GM20431 (cell line): ENCODE measurements at regions not wholly inside any gene's neighbourhood (a gene's known extent, or its start where the extent isn't known, plus 50 kb on each side); places are given as distances from the start of the nearest gene placed in this dataset.

Experiments used
- in situ Hi-C: fragments of 300-500 bp; cut with MseI, MboI; formaldehyde crosslinking; loops from one replicate; pipeline ENCODE4 v1.15.0; 2020; ENCODE audit warnings: low sequenced_read_pairs; ENCODE audit not compliant: unreplicated experiment

DNA sequence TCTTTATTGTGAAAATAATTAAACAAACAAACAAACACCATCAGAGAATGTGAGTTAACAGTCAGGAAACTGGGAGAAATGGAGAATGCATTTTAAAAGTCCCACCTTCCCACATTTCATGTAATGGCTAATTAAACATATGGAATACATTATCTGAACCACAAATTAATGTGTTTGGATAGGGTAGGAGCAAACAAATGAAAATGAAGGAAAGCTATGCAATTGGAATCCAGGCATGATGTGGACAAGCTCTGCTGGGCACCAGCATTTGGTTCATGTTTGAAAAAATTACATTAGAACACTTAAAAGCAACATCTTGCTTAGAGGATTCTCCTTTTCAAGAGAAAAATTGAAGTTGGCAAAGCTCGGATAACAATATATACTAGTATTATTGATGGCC, 628.1 kb downstream of the LMO4 start:
- in situ Hi-C loops, result loop anchor here (10.0 to 25.0 kb wide), 2 partner anchors 642 to 819 kb away; no protein-coding TSS in a partner anchor

DNA sequence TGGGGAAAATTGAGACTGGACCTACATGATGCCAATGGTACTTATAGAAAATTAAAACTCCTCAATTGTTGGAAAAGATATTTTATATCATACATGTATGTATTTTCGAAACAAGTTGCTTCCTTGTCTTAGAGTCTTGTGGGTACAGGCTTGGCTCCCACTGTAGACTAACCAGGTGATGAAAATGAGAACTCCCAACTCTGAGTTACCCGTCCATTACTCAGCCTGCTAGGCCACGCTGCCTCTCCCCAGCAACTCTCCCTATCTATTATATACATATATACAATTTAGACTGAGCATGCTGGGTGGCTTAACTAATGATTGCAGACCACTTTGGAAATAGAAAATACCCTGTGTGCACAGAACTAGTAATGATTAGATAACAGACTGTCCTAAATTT, 628.7 kb downstream of the LMO4 start:
- in situ Hi-C loops, result loop anchor here (10.0 to 25.0 kb wide), 2 partner anchors 643 to 820 kb away; no protein-coding TSS in a partner anchor

DNA sequence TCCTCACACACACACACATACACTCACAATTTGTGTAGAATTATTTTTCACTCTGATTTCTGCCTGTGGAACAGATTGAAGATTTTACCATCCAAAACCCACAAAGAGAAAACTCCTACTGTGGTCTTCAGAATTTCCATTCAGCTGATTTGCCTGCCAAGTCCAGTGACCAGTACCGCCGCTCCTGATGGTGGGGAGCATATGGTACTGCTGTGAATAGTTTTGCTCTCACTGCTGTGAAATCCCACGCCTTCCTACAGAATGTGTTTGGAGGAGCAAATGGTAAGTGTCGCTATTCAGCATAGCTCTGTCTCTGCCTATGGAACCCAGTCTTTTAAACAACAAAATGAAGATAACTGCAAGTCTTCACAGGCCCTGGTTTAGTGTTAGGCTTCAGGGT, 629.5 kb downstream of the LMO4 start:
- in situ Hi-C loops, result loop anchor here (10.0 to 25.0 kb wide), 2 partner anchors 643 to 821 kb away; no protein-coding TSS in a partner anchor

DNA sequence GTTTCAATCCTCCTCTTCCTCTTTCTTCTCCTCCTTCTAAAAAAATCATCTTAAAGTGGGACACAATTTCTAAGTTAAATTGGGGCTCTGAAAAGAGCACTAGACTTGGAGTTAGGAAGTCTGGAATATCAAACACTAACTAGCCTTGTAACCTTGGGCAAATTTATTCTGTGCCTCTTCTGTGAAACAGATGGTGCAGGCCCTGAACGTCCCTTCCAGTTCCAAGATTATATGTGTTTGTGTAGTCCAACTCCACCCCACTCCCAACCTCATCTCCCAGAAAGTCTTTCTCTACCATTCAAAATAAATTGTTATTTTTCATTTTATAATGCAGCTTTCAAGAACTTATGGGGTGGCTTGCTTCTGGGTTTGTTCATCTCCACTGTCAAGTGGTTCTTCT, 630.0 kb downstream of the LMO4 start:
- in situ Hi-C loops, result loop anchor here (10.0 to 25.0 kb wide), 2 partner anchors 644 to 821 kb away; no protein-coding TSS in a partner anchor

DNA sequence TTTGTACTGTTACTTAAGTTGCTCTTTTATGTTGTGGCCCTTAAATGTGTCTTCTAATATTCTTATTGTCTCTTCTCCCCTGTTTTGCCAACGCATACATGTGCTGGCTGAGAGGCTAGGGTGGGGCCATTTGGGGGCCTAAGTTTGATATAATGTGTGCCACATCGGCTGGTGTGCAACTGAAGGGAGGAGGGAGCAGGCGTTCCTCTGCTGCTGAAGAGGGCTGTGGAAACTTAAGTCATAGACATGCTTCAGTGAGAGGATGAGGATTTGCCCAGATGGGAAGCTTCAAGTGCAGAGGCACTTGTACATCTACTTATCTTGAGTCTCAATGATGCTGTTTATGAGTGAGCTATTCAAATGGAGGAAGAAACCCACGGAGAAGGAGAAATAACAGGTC, 630.6 kb downstream of the LMO4 start:
- in situ Hi-C loops, result loop anchor here (10.0 to 25.0 kb wide), 2 partner anchors 644 to 822 kb away; no protein-coding TSS in a partner anchor

DNA sequence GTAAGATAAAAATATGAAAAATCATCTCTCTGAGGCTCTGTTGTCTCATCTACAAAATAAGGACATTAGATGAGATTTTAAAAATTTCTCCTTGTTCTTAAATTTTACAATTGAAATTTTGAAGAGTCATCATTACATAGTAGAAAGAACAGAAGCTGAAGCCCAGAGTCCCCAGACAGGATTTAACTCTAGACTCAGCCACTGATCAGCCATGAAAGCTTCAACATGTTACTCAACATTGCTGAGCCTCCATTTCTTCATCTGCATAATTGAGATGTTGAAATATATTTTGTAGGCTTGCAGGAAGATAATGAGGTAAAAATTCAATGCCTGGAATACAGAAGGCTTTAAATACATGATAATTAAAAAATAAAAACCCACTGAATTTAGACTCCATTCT, 633.3 kb downstream of the LMO4 start:
- in situ Hi-C loops, result loop anchor here (25.0 kb wide), 1 partner anchor 825 kb away; no protein-coding TSS in a partner anchor

DNA sequence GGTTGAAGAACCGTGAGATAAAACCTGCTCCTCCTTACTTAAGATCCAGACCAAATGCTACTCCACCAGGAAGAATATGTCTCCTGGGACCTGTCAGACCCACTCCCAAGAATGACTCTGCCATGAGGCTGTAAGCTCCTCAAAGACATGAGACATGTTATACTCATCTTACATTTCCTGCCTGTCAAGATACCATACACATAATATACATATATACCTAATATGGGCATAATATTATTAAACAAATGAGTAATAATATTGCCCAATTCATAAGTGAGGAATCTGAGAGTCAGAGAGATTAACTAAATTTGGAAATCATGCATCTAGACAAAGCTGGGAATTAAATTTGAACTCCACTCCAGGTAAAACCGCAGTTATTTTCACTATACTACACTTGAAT, 634.9 kb downstream of the LMO4 start:
- in situ Hi-C loops, result loop anchor here (25.0 kb wide), 1 partner anchor 826 kb away; no protein-coding TSS in a partner anchor

DNA sequence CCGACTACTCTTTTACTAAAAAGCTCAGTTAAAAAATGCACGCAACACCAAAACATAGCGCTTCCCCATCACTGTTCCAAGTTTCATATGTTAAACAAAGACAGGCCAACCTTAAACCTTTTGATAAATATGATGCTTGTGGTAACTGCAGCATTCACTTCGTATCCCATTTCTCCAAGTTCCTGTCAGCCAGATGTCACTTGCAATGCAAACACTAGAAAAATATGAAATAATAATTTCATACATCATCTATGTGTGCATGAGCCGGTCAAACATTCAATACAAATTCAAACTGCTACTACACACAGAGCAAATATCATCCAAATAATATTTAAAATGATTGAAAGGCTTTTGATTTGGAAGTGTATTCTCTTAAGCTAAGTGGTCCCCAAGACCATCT, 636.5 kb downstream of the LMO4 start:
- in situ Hi-C loops, result loop anchor here (25.0 kb wide), 1 partner anchor 828 kb away; no protein-coding TSS in a partner anchor

DNA sequence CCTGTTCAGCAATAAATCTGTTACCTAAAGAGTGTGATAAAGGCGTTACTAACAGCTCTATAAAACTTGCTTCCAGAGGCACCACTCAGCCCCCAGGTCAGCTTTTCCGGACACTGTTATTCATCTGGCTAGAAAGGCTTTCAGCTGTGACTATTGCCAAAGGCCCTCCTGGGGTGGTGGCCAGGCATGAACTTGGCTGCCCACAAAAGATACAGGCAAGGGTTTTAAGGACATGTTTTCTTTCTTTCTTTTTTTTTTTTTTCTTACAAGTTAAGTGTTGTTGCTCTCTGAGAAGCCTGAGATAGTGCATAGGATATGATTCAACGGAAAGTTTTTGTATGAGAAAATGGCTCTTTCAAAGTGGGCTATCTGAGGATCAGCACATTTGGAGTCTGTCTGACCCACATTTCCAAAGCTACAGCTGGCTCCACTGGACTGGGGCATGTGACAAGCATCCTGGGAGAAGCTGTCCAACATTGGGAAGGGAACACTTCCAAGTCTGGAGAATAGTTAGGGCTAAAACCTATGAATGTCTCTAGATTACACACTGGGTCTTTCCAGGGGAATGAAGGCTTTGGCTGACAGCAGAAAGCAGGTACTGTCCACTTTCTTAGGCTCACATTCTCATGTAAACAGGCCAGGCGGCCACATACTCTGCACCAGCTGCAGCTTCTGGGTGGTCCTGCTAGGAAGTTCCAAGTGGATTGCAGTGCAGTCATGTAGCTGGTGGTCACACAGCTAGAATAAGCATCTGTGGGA, 639.7 kb downstream of the LMO4 start:
- in situ Hi-C loops, result loop anchor here (25.0 kb wide), 1 partner anchor 831 kb away; no protein-coding TSS in a partner anchor

DNA sequence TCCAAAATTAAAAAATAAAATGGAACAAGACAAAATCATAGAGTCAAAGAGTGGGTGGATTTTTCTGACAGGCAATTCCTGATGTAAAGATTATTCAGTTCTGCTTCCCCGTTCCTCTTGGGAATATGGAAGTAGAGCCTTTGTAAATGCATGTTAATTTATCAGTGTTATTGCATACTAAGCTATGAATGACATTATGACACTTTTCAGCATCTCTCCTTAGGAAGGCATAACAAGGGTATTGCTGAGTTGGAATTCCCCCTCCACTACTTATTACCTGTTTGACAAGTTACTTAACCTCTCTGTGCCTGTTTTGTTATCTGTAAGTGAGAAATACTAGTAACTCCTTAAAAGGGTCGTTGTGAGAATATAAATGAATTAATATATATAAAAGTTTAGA, 640.4 kb downstream of the LMO4 start:
- in situ Hi-C loops, result loop anchor here (25.0 kb wide), 1 partner anchor 832 kb away; no protein-coding TSS in a partner anchor

DNA sequence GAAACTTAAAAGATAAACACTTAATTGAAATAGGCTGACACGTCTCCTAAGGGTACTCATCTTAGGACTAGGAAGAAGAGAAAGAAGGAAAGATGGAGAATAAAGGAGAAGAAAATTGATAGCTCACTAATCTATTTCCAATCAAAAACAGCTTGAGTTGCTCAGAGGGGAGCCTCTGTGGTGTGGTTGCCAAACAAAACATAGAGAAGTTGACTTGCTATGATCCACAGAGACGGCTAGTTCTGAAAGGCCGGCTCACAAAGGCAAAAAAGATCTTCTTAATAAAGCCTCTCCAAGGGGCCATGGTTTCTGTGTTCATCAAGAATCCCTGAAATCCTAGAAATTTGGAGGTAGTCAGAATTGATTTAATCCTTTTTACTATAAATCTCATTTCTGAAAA, 644.1 kb downstream of the LMO4 start:
- in situ Hi-C loops, result loop anchor here (25.0 kb wide), 1 partner anchor 836 kb away; no protein-coding TSS in a partner anchor

DNA sequence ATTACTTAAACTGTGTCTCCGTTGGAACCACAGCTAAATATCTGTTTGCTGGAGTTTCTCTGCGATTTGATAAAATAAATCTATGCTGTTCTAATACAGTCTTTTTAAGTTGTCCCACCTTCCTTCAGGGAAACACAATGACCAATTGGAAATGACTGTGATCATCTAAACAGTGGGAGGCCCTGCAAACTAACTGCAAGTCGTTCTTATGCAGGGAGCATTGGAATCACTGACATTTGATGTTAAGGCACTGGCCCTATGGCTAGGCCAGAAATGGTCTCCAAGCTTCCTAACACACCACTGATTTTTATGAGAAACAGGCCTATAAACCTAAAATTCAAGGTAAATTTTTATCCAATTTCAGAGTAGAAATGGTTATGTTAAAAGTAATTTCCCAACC, 645.2 kb downstream of the LMO4 start:
- in situ Hi-C loops, result loop anchor here (25.0 kb wide), 1 partner anchor 837 kb away; no protein-coding TSS in a partner anchor

DNA sequence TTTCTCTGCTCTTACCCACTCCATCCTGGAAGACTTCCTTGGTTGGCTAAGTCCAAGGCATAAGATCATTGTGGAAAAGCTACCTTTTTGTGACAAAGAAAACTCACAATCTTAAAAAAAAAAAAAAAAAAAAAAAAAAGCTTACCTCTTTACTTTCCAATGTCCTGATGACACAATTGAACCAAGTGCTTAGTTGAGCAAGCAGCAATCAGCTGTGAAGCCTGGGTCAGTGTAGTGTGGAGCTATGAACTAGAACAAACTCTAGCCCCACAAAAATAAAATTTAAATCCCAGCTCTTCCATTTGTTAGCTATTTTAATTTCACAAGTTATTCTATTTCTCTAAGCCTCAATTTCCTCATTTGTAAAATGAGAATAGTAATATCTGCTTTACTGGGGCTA, 647.6 kb downstream of the LMO4 start:
- in situ Hi-C loops, result no loop called here

DNA sequence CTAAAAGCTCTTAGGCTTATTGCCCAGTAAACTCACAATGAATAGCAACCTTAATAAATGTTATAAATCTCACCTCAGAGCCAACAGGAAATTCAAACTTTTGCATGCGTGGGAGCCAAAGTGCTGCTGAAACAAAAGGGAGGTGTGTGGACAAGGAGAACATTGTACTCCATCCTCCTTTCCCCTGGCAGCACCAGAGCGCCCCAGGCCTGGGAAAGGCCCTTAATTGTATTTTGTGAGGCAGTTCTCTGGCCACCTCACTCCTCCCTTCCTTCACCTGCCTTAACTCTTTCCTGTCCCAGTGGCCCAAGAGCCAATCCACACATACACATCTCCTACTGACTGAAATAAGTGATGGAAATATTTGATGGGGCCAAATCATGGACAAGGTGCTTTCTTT, 648.5 kb downstream of the LMO4 start:
- in situ Hi-C loops, result no loop called here

DNA sequence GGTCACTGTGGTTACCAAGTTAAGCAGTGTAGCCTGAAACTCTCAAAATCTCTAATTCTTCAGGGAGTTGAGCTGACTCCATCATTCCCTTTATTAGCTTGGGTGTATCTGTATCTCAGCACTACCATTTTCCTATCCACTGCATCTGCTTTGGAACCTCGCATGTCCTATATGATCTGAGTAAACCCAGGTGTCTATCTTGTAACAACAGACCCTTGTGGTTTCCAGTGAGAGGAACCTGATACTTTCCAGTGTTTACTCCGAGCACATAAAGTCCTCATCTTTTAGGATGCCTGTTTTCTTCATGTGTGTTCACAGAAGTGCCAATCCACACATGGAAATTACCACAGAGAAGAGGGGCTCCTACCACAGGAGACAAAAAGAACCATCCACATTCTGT, 650.4 kb downstream of the LMO4 start:
- in situ Hi-C loops, result no loop called here

DNA sequence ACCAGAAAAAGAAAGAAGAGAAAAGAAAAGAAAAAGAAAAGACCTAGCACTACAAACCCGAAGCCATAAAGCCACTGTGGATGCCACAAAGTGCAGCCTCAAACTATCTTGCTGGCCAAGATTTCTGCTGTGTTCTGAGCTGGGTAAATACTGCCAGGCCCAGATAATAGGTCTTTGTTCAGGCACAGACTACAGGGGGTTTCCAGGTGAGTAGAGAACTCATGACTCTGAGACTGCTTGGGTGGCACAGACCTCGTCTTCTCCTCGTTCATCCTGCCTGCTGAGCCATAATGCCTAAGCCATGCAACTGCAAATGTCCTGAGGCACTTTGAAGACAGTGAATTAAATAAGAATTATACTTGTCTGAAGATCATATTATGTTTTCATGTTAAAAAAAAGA, 651.8 kb downstream of the LMO4 start:
- in situ Hi-C loops, result no loop called here

DNA sequence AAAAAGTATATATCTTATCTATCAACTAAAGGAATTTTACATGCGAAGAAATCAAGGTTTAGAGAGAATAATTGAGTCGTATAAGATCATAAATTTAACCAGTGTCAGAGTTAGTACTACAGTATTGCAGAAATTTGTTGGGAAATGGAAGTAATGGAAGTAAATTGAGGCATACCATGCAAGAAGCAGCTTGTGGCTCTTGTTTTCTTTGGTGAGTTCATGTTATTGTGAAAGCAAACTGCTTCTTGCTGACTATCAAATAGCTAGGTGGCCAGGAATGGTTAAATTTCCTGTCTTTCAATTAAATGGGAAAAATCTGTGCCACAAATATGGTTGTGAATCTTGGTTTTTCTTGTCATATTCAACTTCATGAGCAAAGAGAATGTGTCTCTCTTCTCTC, 652.7 kb downstream of the LMO4 start:
- in situ Hi-C loops, result no loop called here

DNA sequence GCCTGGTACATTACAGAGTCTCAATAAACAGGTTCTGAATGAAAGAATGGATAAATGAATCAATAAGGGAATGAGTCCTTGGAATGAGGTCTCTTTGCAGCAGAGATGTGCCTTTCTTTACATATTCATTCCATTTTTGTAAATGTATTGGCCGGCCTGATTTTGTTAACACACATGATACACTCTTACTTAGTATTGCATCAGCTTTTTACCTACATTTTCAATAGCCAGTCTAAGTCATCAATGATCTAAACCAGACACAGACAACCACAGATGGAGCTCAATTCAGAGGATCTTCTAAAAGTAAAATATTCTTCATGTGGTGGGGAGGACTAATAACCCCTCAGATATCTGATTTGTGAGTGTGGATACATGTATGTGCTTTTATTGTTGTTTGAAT, 653.1 kb downstream of the LMO4 start:
- in situ Hi-C loops, result no loop called here

DNA sequence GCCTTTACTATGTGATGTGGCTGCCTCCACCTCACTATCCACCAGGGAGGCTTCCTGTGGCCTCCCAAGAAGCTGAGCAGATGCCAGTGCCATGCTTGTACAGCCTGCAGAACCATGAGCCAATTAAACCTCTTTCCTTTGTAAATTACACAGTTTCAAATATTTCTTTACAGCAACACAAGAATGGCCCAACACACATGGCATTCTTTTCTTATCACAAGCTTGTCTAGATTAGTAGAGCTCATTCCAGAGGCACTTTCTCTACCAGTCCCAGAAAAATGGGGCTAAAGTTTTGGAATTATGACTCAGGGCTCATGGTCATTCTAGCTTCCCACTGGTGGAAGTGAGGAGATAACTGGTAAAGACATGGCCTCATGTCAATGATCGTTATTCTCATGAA, 655.2 kb downstream of the LMO4 start:
- in situ Hi-C loops, result no loop called here

DNA sequence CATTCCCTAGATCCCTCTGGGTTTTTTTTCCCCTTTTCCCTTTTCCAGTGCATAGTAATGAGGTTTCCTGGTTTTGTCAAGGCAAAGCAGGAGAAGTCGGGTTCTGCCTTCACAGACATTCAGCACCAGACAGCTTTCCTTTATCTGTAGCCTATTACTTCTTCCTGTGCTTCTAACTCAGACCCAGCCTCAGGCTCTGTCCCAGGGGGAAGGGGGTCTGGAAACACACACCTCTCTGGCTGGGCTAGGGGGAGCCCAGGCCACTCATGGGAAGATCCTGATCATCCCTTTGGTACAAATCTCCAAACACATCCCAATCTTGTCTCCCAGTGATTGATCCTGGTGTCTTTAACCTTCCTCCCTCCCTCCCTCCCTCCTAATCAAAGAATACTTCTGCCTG, 656.4 kb downstream of the LMO4 start:
- in situ Hi-C loops, result no loop called here

DNA sequence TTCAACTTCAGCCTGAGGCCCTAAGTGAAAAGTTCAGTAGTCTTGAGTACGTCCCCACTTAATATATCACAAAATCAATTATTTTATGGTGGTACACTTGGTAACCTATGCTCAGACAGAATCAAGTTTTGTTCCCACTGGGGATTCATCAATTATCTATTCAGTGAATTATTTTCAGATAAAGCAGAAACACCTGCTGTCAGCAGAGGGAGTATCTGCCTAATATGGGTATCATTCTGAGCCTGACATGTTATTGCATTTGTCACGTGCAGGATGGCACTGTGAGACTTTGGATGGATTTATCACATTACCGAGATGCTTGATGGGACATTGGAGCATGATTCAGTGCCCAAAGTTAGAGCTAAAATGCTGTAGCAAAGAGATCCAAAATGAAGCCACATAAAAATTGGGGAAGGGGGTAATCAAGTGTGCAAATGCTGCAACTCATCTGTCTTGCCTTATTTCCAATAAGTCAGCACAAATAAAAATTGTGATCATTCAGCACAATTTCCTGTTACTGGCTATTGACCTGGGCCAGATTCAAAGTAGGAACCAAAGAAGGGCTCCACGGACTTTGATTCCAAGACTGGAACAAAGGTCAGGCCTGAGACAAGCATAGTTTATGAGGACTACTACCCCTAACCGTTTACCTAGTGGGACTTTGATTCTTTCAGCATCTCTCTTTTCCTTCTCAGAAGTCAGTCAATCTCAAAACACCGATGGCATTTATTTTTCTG, 657.6 kb downstream of the LMO4 start:
- in situ Hi-C loops, result no loop called here
